ENCODE measurements at regions not wholly inside any gene's neighbourhood (a gene's known extent, or its start where the extent isn't known, plus 50 kb on each side); places are given as distances from the start of the nearest gene placed in this dataset.
"Not testable (repeated sequence)": the region's sequence is repeated elsewhere in the genome, so short reads cannot be mapped to it uniquely, and the experiment has no call there.

DNA sequence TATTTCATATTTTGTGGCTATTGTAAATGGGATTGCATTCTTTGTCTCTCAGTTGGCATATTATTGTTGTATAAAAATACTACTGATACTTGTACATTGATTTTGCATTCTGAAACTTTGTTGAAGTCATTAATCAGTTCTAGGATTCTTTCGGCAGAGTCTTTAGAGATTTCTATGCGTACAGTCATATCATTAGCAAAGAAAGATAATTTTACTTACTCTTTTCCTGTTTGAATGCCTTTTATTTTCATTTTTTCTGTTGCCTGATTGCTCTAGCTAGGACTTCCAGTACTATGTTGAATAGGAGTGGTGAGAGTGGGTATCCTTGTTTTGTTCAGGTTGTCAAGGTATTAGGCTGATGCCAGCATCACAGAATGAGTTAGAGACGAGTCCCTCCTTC lies 722.0 kb upstream of the PCDH10 start:
- H3K36me3 ChIP-seq (replicated peaks; ENCODE audit: insufficient read depth, low read depth): no peaks in the 10 kb centered on the region
- H2AFZ ChIP-seq: no peak overlapping the region
- WGBS (ENCODE audit: low lambda C conversion rate, missing lambda C conversion rate): 84% methylated on average over 3 of the region's 3 CpGs
- no peak overlapping the region for H3K4me2 ChIP-seq
- no peak overlapping the region for H3K4me3 ChIP-seq
- DNase-seq (ENCODE audit: low spot score): no peak
- TF ChIP-seq, protein P1, sequence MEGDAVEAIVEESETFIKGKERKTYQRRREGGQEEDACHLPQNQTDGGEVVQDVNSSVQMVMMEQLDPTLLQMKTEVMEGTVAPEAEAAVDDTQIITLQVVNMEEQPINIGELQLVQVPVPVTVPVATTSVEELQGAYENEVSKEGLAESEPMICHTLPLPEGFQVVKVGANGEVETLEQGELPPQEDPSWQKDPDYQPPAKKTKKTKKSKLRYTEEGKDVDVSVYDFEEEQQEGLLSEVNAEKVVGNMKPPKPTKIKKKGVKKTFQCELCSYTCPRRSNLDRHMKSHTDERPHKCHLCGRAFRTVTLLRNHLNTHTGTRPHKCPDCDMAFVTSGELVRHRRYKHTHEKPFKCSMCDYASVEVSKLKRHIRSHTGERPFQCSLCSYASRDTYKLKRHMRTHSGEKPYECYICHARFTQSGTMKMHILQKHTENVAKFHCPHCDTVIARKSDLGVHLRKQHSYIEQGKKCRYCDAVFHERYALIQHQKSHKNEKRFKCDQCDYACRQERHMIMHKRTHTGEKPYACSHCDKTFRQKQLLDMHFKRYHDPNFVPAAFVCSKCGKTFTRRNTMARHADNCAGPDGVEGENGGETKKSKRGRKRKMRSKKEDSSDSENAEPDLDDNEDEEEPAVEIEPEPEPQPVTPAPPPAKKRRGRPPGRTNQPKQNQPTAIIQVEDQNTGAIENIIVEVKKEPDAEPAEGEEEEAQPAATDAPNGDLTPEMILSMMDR (IDR thresholded peaks at IDR 0.05; ENCODE audit: poor library complexity): no peak
- TF ChIP-seq EZH2phosphoT487 (IDR thresholded peaks at IDR 0.05; ENCODE audit: low read depth, severe bottlenecking, unreplicated experiment) (no peak), EZH2 (IDR thresholded peaks at IDR 0.05; ENCODE audit: borderline replicate concordance) (no peak)
- no peaks in the 10 kb centered on the region for H3K9me2 ChIP-seq (replicated peaks; ENCODE audit: insufficient read depth)
- H3K79me2 ChIP-seq: no peaks in the 10 kb centered on the region
- H3K9me3 ChIP-seq (ENCODE audit: low read depth): no peaks in the 10 kb centered on the region
- H3K27me3 ChIP-seq: no peaks in the 10 kb centered on the region
- no peaks in the 10 kb centered on the region for H4K20me1 ChIP-seq (ENCODE audit: insufficient read depth, poor library complexity, severe bottlenecking)
- H3K4me1 ChIP-seq (ENCODE audit: insufficient read depth): no peaks in the 10 kb centered on the region
- no peak overlapping the region for H3K27ac ChIP-seq

GRCh38 chr4:132437117-132437516 lies 712.0 kb upstream of the PCDH10 start:
- no peaks in the 10 kb centered on the region for H3K36me3 ChIP-seq (replicated peaks; ENCODE audit: insufficient read depth, low read depth)

DNA sequence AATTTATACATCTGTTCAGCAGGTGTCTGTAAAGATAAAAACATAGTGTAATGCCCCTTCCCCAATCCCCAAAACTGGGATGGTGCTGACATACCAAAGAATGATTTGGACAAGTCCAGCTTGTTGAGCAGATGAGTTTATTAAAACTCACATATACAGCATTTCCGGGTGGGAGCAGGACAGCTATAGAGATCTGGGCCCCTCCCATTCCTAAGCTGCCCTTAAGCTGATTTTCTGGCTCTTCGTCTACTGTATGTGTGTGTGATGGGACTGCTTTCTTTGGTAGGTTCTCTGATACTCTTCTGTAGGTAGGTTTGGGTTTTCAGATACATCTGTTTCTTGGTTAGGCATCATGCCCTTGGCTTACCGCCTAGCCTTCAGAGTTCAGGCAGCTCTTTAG lies 703.7 kb upstream of the PCDH10 start:
- Histone ChIP-seq H3K9me3 (ENCODE audit: low read depth) (no peaks in the 10 kb centered on the region), H3K4me3 (no peak overlapping the region), H3K9me2 (replicated peaks; ENCODE audit: insufficient read depth) (no peaks in the 10 kb centered on the region), H3K4me1 (ENCODE audit: insufficient read depth) (no peaks in the 10 kb centered on the region), H2AFZ (no peak overlapping the region), H3K36me3 (replicated peaks; ENCODE audit: insufficient read depth, low read depth) (no peaks in the 10 kb centered on the region), H4K20me1 (ENCODE audit: insufficient read depth, poor library complexity, severe bottlenecking) (no peaks in the 10 kb centered on the region), H3K27ac (no peak overlapping the region), H3K27me3 (no peaks in the 10 kb centered on the region), H3K4me2 (no peak overlapping the region), H3K79me2 (no peaks in the 10 kb centered on the region)
- TF ChIP-seq, protein P1 (IDR thresholded peaks at IDR 0.05; ENCODE audit: poor library complexity): no peak
- TF ChIP-seq EZH2 (IDR thresholded peaks at IDR 0.05; ENCODE audit: borderline replicate concordance): no peak
- TF ChIP-seq EZH2phosphoT487 (IDR thresholded peaks at IDR 0.05; ENCODE audit: low read depth, severe bottlenecking, unreplicated experiment): no peak
- WGBS (ENCODE audit: low lambda C conversion rate, missing lambda C conversion rate): 94% methylated on average over 3 of the region's 3 CpGs
- no peak for DNase-seq (ENCODE audit: low spot score)

More at GRCh38 chr4:132437117-132437516, 712.0 kb upstream of the PCDH10 start:
- Histone ChIP-seq H3K27ac (no peak overlapping the region), H4K20me1 (ENCODE audit: insufficient read depth, poor library complexity, severe bottlenecking) (no peaks in the 10 kb centered on the region), H3K27me3 (no peaks in the 10 kb centered on the region), H3K79me2 (no peaks in the 10 kb centered on the region), H3K4me2 (no peak overlapping the region), H2AFZ (no peak overlapping the region), H3K9me2 (replicated peaks; ENCODE audit: insufficient read depth) (no peaks in the 10 kb centered on the region), H3K4me1 (ENCODE audit: insufficient read depth) (no peaks in the 10 kb centered on the region), H3K4me3 (no peak overlapping the region), H3K9me3 (ENCODE audit: low read depth) (no peaks in the 10 kb centered on the region)
- DNase-seq (ENCODE audit: low spot score): no peak
- TF ChIP-seq, protein P1 (IDR thresholded peaks at IDR 0.05; ENCODE audit: poor library complexity): no peak
- no peak for TF ChIP-seq EZH2 (IDR thresholded peaks at IDR 0.05; ENCODE audit: borderline replicate concordance)
- TF ChIP-seq EZH2phosphoT487 (IDR thresholded peaks at IDR 0.05; ENCODE audit: low read depth, severe bottlenecking, unreplicated experiment): no peak

GRCh38 chr4:132457987-132458386 lies 691.1 kb upstream of the PCDH10 start:
- H3K9me3 ChIP-seq (ENCODE audit: low read depth); H4K20me1 ChIP-seq (ENCODE audit: insufficient read depth, poor library complexity, severe bottlenecking); H3K4me1 ChIP-seq (ENCODE audit: insufficient read depth); H3K4me2 ChIP-seq; H2AFZ ChIP-seq; H3K4me3 ChIP-seq; DNase-seq (ENCODE audit: low spot score); H3K27me3 ChIP-seq; H3K9me2 ChIP-seq (replicated peaks; ENCODE audit: insufficient read depth); H3K36me3 ChIP-seq (replicated peaks; ENCODE audit: insufficient read depth, low read depth); H3K27ac ChIP-seq; H3K79me2 ChIP-seq: not testable (repeated sequence)
- 86% methylated on average over 9 of the region's 9 CpGs for WGBS (ENCODE audit: low lambda C conversion rate, missing lambda C conversion rate)
